Fibroblast of villous mesenchyme (primary cell): ENCODE measurements at regions not wholly inside any gene's neighbourhood (a gene's known extent, or its start where the extent isn't known, plus 50 kb on each side); places are given as distances from the start of the nearest gene placed in this dataset.

Experiments
- DNase-seq: peaks from one replicate; pipeline ENCODE4 v3.0.0-alpha.2; 2010; ENCODE audit warnings: low read depth
- H3K4me3 ChIP-seq: 2 replicates; pipeline ENCODE4 v1.5.1; 2011; ENCODE audit warnings: low read depth, mild to moderate bottlenecking, low read length
- CTCF ChIP-seq: IDR thresholded peaks from 2 replicates; pipeline ENCODE4 v1.5.1; 2012; ENCODE audit warnings: low read depth, mild to moderate bottlenecking, low read length; ENCODE audit not compliant: insufficient read depth

GRCh38 chr5:3786165-3786564, 190.5 kb downstream of the IRX1 start:
- no peak for DNase-seq
- TF ChIP-seq CTCF = no peak
- H3K4me3 ChIP-seq = no peak overlapping the region

DNA sequence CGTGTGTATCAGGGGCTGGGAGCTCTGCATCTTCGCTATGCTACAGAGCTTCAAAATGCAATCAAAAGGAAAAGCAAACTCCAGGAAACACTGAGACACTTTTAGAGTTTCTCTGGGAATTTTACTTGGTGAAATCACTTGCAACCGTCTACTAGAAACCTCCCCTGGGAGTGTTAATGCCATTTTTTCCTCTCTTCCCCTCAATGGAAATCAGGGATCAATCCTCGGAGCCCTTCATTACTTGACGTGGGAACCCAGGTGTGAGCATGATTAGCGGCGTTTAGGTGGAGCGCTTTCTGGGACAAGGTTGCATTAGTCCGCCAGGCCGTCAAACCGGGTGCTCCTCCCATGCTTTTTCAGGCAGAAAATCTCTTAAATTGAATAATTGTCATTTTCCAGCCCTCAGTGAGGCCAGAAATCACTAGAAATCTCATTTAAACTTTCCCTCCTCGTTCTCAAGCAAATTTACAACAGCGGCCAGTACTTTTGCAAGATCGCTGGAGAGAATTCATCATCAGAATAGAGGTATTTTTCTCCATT, 191.3 kb downstream of the IRX1 start:
- no peak for DNase-seq
- TF ChIP-seq CTCF = no peak
- H3K4me3 ChIP-seq = no peak overlapping the region

- no peak overlapping the region for H3K4me3 ChIP-seq
- no peak for TF ChIP-seq CTCF
Observed at GRCh38 chr5:3787604-3788003, 192.0 kb downstream of the IRX1 start.

DNA sequence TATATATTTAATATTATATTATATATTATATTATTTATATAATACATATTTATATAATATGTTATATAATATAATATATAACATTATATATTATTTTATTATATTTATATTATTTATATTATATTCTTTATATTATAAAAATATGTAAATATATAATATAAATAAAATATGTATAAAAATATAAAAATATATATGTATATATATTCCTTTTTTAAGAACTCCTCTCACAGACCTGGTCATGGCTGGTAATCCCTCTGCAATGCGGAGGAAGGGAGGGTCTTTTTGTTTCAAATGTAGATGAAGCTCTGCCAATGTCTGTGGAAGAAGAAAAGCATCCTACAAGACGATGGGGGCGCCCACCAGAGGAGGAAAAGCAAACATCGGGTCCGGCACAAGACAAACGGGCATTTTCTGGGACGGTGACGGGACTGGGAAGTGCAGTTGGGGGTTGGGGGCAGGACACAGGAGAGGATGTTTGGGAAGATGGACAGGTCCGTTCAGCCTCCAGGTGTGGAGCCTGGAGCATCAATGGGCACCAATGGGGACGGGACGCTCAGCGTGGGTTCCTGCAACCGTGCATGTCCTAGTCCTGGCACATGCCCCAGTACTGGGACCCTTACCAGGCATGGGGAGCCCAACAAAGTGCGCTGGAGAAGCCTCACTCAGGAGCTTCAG, 194.0 kb downstream of the IRX1 start:
- no peak for TF ChIP-seq CTCF
- DNase-seq = no peak
- H3K4me3 ChIP-seq = no peak overlapping the region

More at GRCh38 chr5:3787604-3788003, 192.0 kb downstream of the IRX1 start:
- DNase-seq = no peak

GRCh38 chr5:3793162-3793561, 197.5 kb downstream of the IRX1 start:
- DNase-seq = no peak
- no peak for TF ChIP-seq CTCF
- H3K4me3 ChIP-seq = no peak overlapping the region

DNA sequence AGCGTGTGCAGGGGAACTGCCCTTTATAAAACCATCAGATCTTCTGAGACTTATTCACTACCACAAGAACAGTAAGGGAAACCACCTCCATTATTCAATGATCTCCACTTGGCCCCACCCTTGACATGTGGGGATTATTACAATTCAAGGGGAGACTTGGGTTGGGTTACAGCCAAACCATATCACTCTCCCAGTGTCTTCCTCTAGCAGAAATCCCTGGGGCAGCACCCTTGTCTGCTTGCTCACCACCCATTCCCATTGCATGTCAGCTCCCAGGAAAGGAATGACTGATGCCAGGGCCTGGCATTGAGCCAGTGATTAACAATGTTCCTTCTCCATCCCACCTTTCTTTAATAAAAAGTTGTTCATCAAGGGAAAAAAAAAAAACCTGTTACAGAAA, 199.0 kb downstream of the IRX1 start:
- H3K4me3 ChIP-seq = no peak overlapping the region
- no peak for DNase-seq
- no peak for TF ChIP-seq CTCF

DNA sequence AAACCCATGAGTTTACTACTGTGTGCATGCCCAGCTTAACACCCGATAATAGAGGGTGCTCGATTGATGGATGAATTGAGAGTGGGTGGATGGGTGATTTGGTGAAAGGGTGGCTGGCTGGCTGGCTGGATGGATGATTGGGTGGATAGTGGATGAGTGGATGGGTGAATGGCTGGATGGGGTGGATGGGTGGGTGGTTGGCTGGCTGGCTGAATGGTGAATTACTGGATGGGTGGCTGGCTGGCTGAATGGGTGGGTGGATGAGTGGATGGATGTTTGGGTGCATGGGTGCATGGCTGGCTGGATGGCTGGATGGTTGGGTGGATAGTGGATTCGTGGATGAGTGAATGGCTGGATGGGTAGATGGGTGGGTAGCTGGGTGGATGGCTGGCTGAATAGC, 201.1 kb downstream of the IRX1 start:
- no peak for TF ChIP-seq CTCF
- no peak for DNase-seq
- no peak overlapping the region for H3K4me3 ChIP-seq
